ENCODE measurements at regions not wholly inside any gene's neighbourhood (a gene's known extent, or its start where the extent isn't known, plus 50 kb on each side); places are given as distances from the start of the nearest gene placed in this dataset.

- no peak for DNase-seq
Measured at GRCh38 chr6:159473475-159474263, 219.4 kb downstream of the SOD2 start.

- no peak for DNase-seq
Measured at GRCh38 chr6:159470397-159470796, 222.6 kb downstream of the SOD2 start.

- DNase-seq: no peak
Measured at GRCh38 chr6:159469443-159469842, 223.6 kb downstream of the SOD2 start.

- no peak for DNase-seq
Measured at GRCh38 chr6:159468994-159469393, 224.0 kb downstream of the SOD2 start.

GRCh38 chr6:159467473-159468041, 225.5 kb downstream of the SOD2 start:
- DNase-seq: no peak

GRCh38 chr6:159466926-159467325, 226.1 kb downstream of the SOD2 start:
- no peak for DNase-seq

- no peak for DNase-seq
Measured at GRCh38 chr6:159464816-159465215, 228.2 kb downstream of the SOD2 start.

GRCh38 chr6:159463119-159463829, 229.8 kb downstream of the SOD2 start:
- no peak for DNase-seq

GRCh38 chr6:159462431-159462830, 230.6 kb downstream of the SOD2 start:
- DNase-seq: no peak

- DNase-seq: no peak
Measured at GRCh38 chr6:159461998-159462397, 231.0 kb downstream of the SOD2 start.

- no peak for DNase-seq
Measured at GRCh38 chr6:159461266-159461665, 231.8 kb downstream of the SOD2 start.

- DNase-seq: no peak
Measured at GRCh38 chr6:159460476-159460875, 232.6 kb downstream of the SOD2 start.

- DNase-seq: no peak
Measured at GRCh38 chr6:159456349-159456748, 236.7 kb downstream of the SOD2 start.

GRCh38 chr6:159455700-159456274, 237.3 kb downstream of the SOD2 start:
- DNase-seq: no peak

- DNase-seq: no peak
Measured at GRCh38 chr6:159450815-159451465, 242.1 kb downstream of the SOD2 start.

- DNase-seq: no peak
Measured at GRCh38 chr6:159446340-159446739, 246.7 kb downstream of the SOD2 start.

GRCh38 chr6:159445351-159445750, 247.7 kb downstream of the SOD2 start:
- DNase-seq: no peak

- no peak for DNase-seq
Measured at GRCh38 chr6:159444056-159444760, 248.8 kb downstream of the SOD2 start.

- DNase-seq: no peak
Measured at GRCh38 chr6:159443417-159443920, 249.6 kb downstream of the SOD2 start.

- DNase-seq: no peak
Measured at GRCh38 chr6:159441704-159441981, 251.4 kb downstream of the SOD2 start.

- no peak for DNase-seq
Measured at GRCh38 chr6:159440911-159441703, 251.9 kb downstream of the SOD2 start.

- DNase-seq: no peak
Measured at GRCh38 chr6:159440349-159440748, 252.7 kb downstream of the SOD2 start.
